Smooth muscle cell (in vitro differentiated cells): ENCODE measurements at regions not wholly inside any gene's neighbourhood (a gene's known extent, or its start where the extent isn't known, plus 50 kb on each side); places are given as distances from the start of the nearest gene placed in this dataset.
"Not testable (repeated sequence)": the region's sequence is repeated elsewhere in the genome, so short reads cannot be mapped to it uniquely, and the experiment has no call there.

Experiments
- DNase-seq: peaks from one replicate; lab custom pipeline; 2025; ENCODE audit not compliant: unreplicated experiment; lab: John Stamatoyannopoulos, UW
- H2AFZ ChIP-seq: fragments of 200-600 bp; sonication (generic); 2 replicates; pipeline ENCODE4 v1.6.0; 2016; ENCODE audit warnings: antibody characterized with exemption, low read depth, mild to moderate bottlenecking
- H3F3A ChIP-seq: fragments of 200-600 bp; sonication (generic); 2 replicates; pipeline ENCODE4 v1.6.0; 2017; ENCODE audit warnings: antibody characterized with exemption, low read depth
- H3K27ac ChIP-seq: fragments of 200-600 bp; sonication (generic); 2 replicates; pipeline ENCODE4 v1.5.1; 2016; ENCODE audit warnings: low read depth, mild to moderate bottlenecking
- H3K27me3 ChIP-seq: fragments of 200-600 bp; sonication (generic); 2 replicates; pipeline ENCODE4 v1.6.1; 2016; ENCODE audit warnings: low read depth, mild to moderate bottlenecking
- H3K36me3 ChIP-seq: fragments of 200-600 bp; sonication (generic); 2 replicates; pipeline ENCODE4 v1.5.1; 2016; ENCODE audit warnings: low read depth
- H3K4me1 ChIP-seq: fragments of 200-600 bp; sonication (generic); 2 replicates; pipeline ENCODE4 v1.5.1; 2016; ENCODE audit warnings: low read depth
- H3K4me2 ChIP-seq: fragments of 200-600 bp; sonication (generic); 2 replicates; pipeline ENCODE4 v1.6.0; 2016; ENCODE audit warnings: mild to moderate bottlenecking
- H3K4me3 ChIP-seq: fragments of 200-600 bp; sonication (generic); 2 replicates; pipeline ENCODE4 v1.5.1; 2016; ENCODE audit warnings: mild to moderate bottlenecking
- H3K79me2 ChIP-seq: fragments of 200-600 bp; sonication (generic); 2 replicates; pipeline ENCODE4 v1.6.0; 2016; ENCODE audit warnings: low read depth, mild to moderate bottlenecking
- H3K9ac ChIP-seq: fragments of 200-600 bp; sonication (generic); 2 replicates; pipeline ENCODE4 v1.6.0; 2016; ENCODE audit warnings: low read depth
- H3K9me3 ChIP-seq: fragments of 200-600 bp; sonication (generic); replicated peaks from 2 replicates; pipeline ENCODE4 v1.5.1; 2016; ENCODE audit warnings: low read depth
- H4K20me1 ChIP-seq: fragments of 200-600 bp; sonication (generic); 2 replicates; pipeline ENCODE4 v1.6.0; 2016; ENCODE audit warnings: low read depth
- WGBS: methylation state at CpG from one replicate; pipeline ENCODE4 v1.1.7; 2016; ENCODE audit warnings: low lambda C conversion rate; 5-methylcytosine and 5-hydroxymethylcytosine counted together
- TF ChIP-seq, protein P1 (sequence below): fragments of 200-600 bp; sonication (generic); IDR thresholded peaks from 2 replicates; pipeline ENCODE4 v1.5.1; 2017; ENCODE audit warnings: borderline replicate concordance, mild to moderate bottlenecking, antibody characterized with exemption; ENCODE audit not compliant: insufficient read depth, poor library complexity, severe bottlenecking

DNA sequence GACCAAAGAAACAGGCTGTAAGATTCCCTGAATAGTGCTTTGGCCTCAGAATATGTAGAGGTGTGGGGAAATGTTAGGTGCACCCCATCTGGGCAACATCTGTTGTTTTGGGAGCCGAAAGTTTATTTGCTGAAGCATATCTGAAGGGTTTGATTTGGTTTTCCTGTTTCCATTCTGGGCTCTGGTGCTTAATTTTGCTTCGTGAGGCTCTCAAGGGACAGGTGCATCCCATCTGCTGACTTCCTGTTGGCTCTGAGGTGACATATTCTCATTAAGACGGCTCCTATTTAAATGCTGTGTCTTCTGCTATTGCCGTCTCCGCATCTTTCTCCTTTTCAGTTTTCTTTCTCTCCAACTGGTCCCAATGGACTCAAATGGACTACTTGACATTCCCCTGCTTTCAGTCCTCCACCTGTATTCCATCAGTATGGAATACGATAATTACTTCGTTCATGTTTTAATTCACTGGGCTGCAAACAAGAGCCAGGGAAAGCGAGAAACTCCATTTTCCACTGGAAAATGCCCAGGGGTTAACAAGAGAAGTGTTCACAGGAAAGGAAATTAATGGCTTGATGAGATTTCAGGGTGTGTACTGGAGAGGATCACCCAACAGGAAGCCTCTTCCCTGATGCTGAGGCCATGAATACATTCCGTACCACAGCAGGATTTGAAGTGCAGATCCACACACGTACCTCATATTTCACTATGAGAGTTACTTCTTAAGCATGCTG, 104.0 kb downstream of the MTX3 start:
- Histone ChIP-seq H3K4me1 (no peaks in the 10 kb centered on the region), H4K20me1 (no peaks in the 10 kb centered on the region), H3K9ac (no peak overlapping the region), H3K36me3 (no peaks in the 10 kb centered on the region), H3K27ac (no peak overlapping the region), H2AFZ (no peak overlapping the region), H3K79me2 (no peaks in the 10 kb centered on the region), H3K4me3 (no peak overlapping the region), H3K4me2 (no peak overlapping the region), H3F3A (no peaks in the 10 kb centered on the region), H3K27me3 (peaks cover 14% of the 10 kb centered on the region), H3K9me3 (no peaks in the 10 kb centered on the region)
- WGBS, result 92% methylated on average over 10 of the region's 10 CpGs
- DNase-seq, result no peak
- TF ChIP-seq, protein P1, sequence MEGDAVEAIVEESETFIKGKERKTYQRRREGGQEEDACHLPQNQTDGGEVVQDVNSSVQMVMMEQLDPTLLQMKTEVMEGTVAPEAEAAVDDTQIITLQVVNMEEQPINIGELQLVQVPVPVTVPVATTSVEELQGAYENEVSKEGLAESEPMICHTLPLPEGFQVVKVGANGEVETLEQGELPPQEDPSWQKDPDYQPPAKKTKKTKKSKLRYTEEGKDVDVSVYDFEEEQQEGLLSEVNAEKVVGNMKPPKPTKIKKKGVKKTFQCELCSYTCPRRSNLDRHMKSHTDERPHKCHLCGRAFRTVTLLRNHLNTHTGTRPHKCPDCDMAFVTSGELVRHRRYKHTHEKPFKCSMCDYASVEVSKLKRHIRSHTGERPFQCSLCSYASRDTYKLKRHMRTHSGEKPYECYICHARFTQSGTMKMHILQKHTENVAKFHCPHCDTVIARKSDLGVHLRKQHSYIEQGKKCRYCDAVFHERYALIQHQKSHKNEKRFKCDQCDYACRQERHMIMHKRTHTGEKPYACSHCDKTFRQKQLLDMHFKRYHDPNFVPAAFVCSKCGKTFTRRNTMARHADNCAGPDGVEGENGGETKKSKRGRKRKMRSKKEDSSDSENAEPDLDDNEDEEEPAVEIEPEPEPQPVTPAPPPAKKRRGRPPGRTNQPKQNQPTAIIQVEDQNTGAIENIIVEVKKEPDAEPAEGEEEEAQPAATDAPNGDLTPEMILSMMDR, result no peak

- Histone ChIP-seq H2AFZ (no peak overlapping the region), H3K36me3 (no peaks in the 10 kb centered on the region), H3K27ac (no peak overlapping the region), H3K79me2 (no peaks in the 10 kb centered on the region), H3K4me3 (no peak overlapping the region), H3K9me3 (no peaks in the 10 kb centered on the region), H3F3A (no peaks in the 10 kb centered on the region), H3K4me2 (no peak overlapping the region), H3K9ac (no peak overlapping the region), H4K20me1 (no peaks in the 10 kb centered on the region), H3K4me1 (no peaks in the 10 kb centered on the region), H3K27me3 (peaks cover 17% of the 10 kb centered on the region)
- WGBS, result 81% methylated on average over 5 of the region's 5 CpGs
- TF ChIP-seq, protein P1, result no peak
- DNase-seq, result no peak
Observed at GRCh38 chr5:79886456-79886855, 104.6 kb downstream of the MTX3 start.

DNA sequence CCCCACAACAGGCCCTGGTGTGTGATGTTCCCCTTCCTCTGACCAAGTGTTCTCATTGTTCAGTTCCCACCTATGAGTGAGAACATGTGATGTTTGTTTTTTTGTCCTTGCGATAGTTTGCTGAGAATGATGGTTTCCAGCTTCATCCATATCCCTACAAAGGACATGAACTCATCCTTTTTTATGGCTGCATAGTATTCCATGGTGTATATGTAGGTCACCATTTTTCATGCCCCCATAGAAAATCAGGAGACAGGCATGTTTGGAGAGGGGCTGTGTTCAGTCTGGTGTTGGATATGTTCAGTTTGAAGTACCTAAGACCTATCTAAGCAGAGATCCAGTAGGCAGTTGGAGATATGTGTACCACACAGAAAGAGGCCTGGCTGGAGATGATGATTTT, 111.2 kb downstream of the MTX3 start:
- H3K27me3 ChIP-seq, H3K27ac ChIP-seq, H4K20me1 ChIP-seq, H2AFZ ChIP-seq, H3K9me3 ChIP-seq, H3K4me2 ChIP-seq, H3K9ac ChIP-seq, H3K79me2 ChIP-seq, H3K4me3 ChIP-seq, H3K4me1 ChIP-seq, H3F3A ChIP-seq, DNase-seq, H3K36me3 ChIP-seq: not testable (repeated sequence)
- WGBS, result 100% methylated on average over 1 of the region's 1 CpG

- no peak for DNase-seq
- Histone ChIP-seq H4K20me1 (no peaks in the 10 kb centered on the region), H3K27ac (no peak overlapping the region), H3F3A (no peaks in the 10 kb centered on the region), H3K27me3 (peaks cover 2% of the 10 kb centered on the region), H2AFZ (no peak overlapping the region), H3K4me1 (no peaks in the 10 kb centered on the region), H3K4me2 (no peak overlapping the region), H3K9me3 (no peaks in the 10 kb centered on the region), H3K79me2 (no peaks in the 10 kb centered on the region), H3K36me3 (no peaks in the 10 kb centered on the region), H3K4me3 (no peak overlapping the region), H3K9ac (no peak overlapping the region)
- TF ChIP-seq, protein P1, result peak; percentile 24
- WGBS, result 49% methylated on average over 5 of the region's 5 CpGs
Observed at GRCh38 chr5:79878721-79879336, 112.2 kb downstream of the MTX3 start.
